ENCODE measurements at regions not wholly inside any gene's neighbourhood (a gene's known extent, or its start where the extent isn't known, plus 50 kb on each side); places are given as distances from the start of the nearest gene placed in this dataset.

DNA sequence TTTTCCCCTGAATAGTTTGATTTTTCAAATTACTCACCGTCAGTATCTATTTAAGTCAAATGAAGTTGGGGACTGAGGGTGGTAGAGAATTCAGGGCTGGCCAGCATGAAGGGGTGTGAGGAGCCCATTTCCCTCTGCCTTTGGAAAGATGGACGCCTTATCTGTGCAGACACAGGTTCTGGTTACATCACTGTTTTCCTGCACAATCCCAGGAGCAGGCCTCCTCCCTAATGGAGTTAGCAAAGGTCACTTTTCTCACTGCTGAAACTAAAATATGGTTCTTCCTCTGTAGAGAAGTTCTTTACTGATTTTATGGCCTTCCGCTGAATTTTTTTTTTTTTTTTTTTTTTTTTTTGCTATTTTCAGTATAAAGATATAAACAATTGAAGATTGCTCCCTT lies 69.1 kb downstream of the FOXD1 start:
- Histone ChIP-seq H4K5ac (ENCODE audit: low read depth, low read length) (no peak overlapping the region), H2BK5ac (ENCODE audit: low read depth, low read length, poor library complexity, severe bottlenecking) (no peak overlapping the region), H3K79me1 (ENCODE audit: low read depth in 1 of 2, low read length in 2 of 2) (peaks cover 3 to 13% of the 10 kb centered on the region in 2 experiments; a peak in 3 of 4 replicates), H4K91ac (ENCODE audit: insufficient read depth, low read depth, low read length) (no peak overlapping the region), H4K20me1 (ENCODE audit: insufficient read depth, low read length) (no peaks in the 10 kb centered on the region), H3K4me2 (ENCODE audit: low read depth, low read length) (no peak overlapping the region), H3K23ac (ENCODE audit: low read depth, low read length) (no peak overlapping the region), H3K18ac (ENCODE audit: low read depth, low read length) (no peak overlapping the region), H3K14ac (replicated peaks; ENCODE audit: low read depth, low read length) (no peak overlapping the region), H2BK15ac (ENCODE audit: low read depth, low read length) (no peak overlapping the region), H3K9me3 (ENCODE audit: control insufficient read depth, insufficient read depth, low read length) (peaks cover 8% of the 10 kb centered on the region; the same call in 1 of the 2 replicates), H3K27ac (ENCODE audit: insufficient read depth, low read length) (no peak overlapping the region), H3K9ac (ENCODE audit: low read depth, low read length) (no peak overlapping the region), H3K36me3 (ENCODE audit: control insufficient read depth, insufficient read depth, low read length) (no peaks in the 10 kb centered on the region), H2AK9ac (replicated peaks; ENCODE audit: low read depth, low read length, poor library complexity) (no peak overlapping the region), H2AFZ (replicated peaks; ENCODE audit: low read length, poor library complexity) (no peak overlapping the region), H3K27me3 (ENCODE audit: control insufficient read depth, insufficient read depth, low read length) (no peaks in the 10 kb centered on the region), H4K8ac (ENCODE audit: low read depth in 2 of 2, low read length in 2 of 2) (peak overlapping the region in 1 of 2 experiments; percentile 38; a peak in 1 of 4 replicates), H3K56ac (ENCODE audit: extremely low read depth, insufficient read depth, low read length) (no peak overlapping the region), H2AK5ac (ENCODE audit: low read depth, low read length) (0 out of 2 replicates have a peak overlapping the region, but pooled peaks have one; percentile 61), H2BK120ac (ENCODE audit: low read depth, low read length) (no peak overlapping the region; the same call in 1 of the 2 replicates), H2BK20ac (ENCODE audit: low read depth, low read length) (peak overlapping the region; percentile 5; the same call in 1 of the 2 replicates), H3K4me1 (ENCODE audit: control insufficient read depth, insufficient read depth, low read length) (peaks cover 13% of the 10 kb centered on the region), H3K4ac (ENCODE audit: low read depth, low read length) (0 out of 2 replicates have a peak overlapping the region, but pooled peaks have one; percentile 20), H3K4me3 (ENCODE audit: insufficient read depth, low read depth, low read length) (no peak overlapping the region), H3K9me1 (ENCODE audit: insufficient read depth, low read length) (peaks cover 10% of the 10 kb centered on the region)
- intact Hi-C loops (cut with micrococcal nuclease) (no loop called here), dilution Hi-C loops (cut with HindIII; ENCODE audit: low sequenced_read_pairs, unreplicated experiment) (no loop called here), in situ Hi-C loops (cut with MboI; ENCODE audit: low sequenced_read_pairs) (no loop called here)
- TF ChIP-seq RCOR1 (IDR thresholded peaks at IDR 0.05; ENCODE audit: insufficient replicate concordance, low read length), result no peak
- TF ChIP-seq FOS (IDR thresholded peaks at IDR 0.05; ENCODE audit: low read depth, low read length), result no peak
- no peak for TF ChIP-seq RFX5 (IDR thresholded peaks at IDR 0.05; ENCODE audit: low read depth, low read length)
- TF ChIP-seq, protein P1, sequence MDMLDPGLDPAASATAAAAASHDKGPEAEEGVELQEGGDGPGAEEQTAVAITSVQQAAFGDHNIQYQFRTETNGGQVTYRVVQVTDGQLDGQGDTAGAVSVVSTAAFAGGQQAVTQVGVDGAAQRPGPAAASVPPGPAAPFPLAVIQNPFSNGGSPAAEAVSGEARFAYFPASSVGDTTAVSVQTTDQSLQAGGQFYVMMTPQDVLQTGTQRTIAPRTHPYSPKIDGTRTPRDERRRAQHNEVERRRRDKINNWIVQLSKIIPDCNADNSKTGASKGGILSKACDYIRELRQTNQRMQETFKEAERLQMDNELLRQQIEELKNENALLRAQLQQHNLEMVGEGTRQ (IDR thresholded peaks at IDR 0.05; ENCODE audit: low read depth, low read length), result no peak
- no peak for TF ChIP-seq NFE2L2 (IDR thresholded peaks at IDR 0.05; ENCODE audit: low read depth, low read length)
- TF ChIP-seq, protein P2, sequence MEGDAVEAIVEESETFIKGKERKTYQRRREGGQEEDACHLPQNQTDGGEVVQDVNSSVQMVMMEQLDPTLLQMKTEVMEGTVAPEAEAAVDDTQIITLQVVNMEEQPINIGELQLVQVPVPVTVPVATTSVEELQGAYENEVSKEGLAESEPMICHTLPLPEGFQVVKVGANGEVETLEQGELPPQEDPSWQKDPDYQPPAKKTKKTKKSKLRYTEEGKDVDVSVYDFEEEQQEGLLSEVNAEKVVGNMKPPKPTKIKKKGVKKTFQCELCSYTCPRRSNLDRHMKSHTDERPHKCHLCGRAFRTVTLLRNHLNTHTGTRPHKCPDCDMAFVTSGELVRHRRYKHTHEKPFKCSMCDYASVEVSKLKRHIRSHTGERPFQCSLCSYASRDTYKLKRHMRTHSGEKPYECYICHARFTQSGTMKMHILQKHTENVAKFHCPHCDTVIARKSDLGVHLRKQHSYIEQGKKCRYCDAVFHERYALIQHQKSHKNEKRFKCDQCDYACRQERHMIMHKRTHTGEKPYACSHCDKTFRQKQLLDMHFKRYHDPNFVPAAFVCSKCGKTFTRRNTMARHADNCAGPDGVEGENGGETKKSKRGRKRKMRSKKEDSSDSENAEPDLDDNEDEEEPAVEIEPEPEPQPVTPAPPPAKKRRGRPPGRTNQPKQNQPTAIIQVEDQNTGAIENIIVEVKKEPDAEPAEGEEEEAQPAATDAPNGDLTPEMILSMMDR (conservative IDR thresholded peaks at IDR 0.05; ENCODE audit: low read depth, low read length), result no peak
- TF ChIP-seq, protein P3, sequence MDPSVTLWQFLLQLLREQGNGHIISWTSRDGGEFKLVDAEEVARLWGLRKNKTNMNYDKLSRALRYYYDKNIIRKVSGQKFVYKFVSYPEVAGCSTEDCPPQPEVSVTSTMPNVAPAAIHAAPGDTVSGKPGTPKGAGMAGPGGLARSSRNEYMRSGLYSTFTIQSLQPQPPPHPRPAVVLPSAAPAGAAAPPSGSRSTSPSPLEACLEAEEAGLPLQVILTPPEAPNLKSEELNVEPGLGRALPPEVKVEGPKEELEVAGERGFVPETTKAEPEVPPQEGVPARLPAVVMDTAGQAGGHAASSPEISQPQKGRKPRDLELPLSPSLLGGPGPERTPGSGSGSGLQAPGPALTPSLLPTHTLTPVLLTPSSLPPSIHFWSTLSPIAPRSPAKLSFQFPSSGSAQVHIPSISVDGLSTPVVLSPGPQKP (IDR thresholded peaks at IDR 0.05; ENCODE audit: borderline replicate concordance, low read depth, low read length), result no peak
- TF ChIP-seq BHLHE40 (IDR thresholded peaks at IDR 0.05; ENCODE audit: low read depth, low read length), result no peak
- TF ChIP-seq CHD1 (IDR thresholded peaks at IDR 0.05; ENCODE audit: low read depth, low read length), result no peak
- TF ChIP-seq RAD21 (IDR thresholded peaks at IDR 0.05; ENCODE audit: low read length), result no peak
- no peak for TF ChIP-seq MAZ (IDR thresholded peaks at IDR 0.05; ENCODE audit: borderline replicate concordance, low read depth, low read length)
- no peak for TF ChIP-seq MAFK (IDR thresholded peaks at IDR 0.05; ENCODE audit: low read depth, low read length)
- TF ChIP-seq SMC3 (IDR thresholded peaks at IDR 0.05; ENCODE audit: low read depth, low read length), result no peak
- TF ChIP-seq MXI1 (IDR thresholded peaks at IDR 0.05; ENCODE audit: borderline replicate concordance, low read depth, low read length), result no peak
- TF ChIP-seq POLR2A (IDR thresholded peaks at IDR 0.05; ENCODE audit: low read depth, low read length), result no peak
- TF ChIP-seq CEBPB (IDR thresholded peaks at IDR 0.05; ENCODE audit: low read depth, low read length), result no peak
- DNase-seq, result no peak
- BruUV-seq (replicated peaks), result no TSS peak
- POLR2A ChIA-PET (ENCODE audit: unreplicated experiment), result no interaction called here
- CTCF ChIA-PET, result no interaction called here
- no peak for ATAC-seq (ENCODE audit: low read depth)
- WGBS, 2 experiments (ENCODE audit: extremely low coverage in 2 of 2, insufficient read length in 1 of 2), result no CpG with 5 or more reads among the region's 3 CpGs

Measured in IMR-90 (cell line).